ENCODE measurements at regions not wholly inside any gene's neighbourhood (a gene's known extent, or its start where the extent isn't known, plus 50 kb on each side); places are given as distances from the start of the nearest gene placed in this dataset.

DNA sequence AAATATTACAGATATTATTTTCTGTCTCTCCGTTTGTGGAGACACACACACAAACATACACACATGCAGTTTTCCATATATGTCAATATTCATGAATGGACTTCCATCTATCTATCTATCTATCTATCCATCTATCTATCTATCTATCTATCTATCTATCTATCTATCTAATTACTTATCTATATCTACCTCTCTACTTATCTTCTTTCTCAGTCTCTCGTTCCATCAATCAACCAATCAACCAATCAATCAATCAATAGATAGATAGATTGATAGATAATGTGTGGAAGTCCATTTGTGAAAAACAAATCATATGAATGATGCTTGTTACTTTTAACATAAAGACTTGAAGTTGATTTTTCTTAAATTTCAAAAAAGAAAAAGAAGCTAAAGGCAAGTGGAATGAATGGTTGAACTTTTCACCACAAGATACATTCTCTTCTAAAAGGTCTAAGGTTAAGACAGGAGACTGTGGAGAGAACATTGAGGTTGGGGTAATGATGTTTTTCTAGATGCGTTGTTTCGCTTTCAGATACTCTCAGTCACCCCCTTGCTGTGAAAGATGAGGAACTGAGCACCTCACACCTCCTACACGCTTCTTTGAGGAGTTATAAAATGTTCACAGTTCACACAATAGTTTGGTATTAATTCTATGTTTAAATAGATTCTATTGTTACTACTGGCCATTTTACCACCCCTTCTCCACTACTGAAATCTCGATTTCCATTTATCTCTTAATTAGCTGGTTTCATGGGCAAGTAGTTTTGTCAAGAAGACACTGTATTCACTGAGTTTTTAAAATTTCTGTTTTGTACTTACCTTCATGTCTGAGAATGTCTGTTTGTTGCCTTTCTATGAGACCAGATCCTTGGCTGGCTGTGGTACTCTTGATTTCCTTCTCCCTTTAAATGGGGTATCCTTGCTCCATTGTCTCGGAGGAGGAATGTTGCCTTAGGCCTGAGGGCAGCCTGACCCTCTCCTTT, 114.1 kb downstream of the EMX2 start:
- no peak for TF ChIP-seq RAD21 (IDR thresholded peaks at IDR 0.05; ENCODE audit: insufficient read depth, low read depth, low read length)
- TF ChIP-seq ZNF207 (IDR thresholded peaks at IDR 0.05; ENCODE audit: borderline replicate concordance), result 0 out of 2 replicates have a peak, but pooled peaks have one; percentile 57
- TF ChIP-seq, protein P1, sequence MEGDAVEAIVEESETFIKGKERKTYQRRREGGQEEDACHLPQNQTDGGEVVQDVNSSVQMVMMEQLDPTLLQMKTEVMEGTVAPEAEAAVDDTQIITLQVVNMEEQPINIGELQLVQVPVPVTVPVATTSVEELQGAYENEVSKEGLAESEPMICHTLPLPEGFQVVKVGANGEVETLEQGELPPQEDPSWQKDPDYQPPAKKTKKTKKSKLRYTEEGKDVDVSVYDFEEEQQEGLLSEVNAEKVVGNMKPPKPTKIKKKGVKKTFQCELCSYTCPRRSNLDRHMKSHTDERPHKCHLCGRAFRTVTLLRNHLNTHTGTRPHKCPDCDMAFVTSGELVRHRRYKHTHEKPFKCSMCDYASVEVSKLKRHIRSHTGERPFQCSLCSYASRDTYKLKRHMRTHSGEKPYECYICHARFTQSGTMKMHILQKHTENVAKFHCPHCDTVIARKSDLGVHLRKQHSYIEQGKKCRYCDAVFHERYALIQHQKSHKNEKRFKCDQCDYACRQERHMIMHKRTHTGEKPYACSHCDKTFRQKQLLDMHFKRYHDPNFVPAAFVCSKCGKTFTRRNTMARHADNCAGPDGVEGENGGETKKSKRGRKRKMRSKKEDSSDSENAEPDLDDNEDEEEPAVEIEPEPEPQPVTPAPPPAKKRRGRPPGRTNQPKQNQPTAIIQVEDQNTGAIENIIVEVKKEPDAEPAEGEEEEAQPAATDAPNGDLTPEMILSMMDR (IDR thresholded peaks at IDR 0.05 in 2 of 3, conservative IDR thresholded peaks at IDR 0.05 in 1 of 3; ENCODE audit: control insufficient read depth in 2 of 3, extremely low read depth in 1 of 3, insufficient read depth in 1 of 3, low read depth in 3 of 3, low read length in 3 of 3), result no peak

Data from GM12878 (cell line).